Right renal cortex interstitium (tissue), 3 donors: ENCODE measurements at regions not wholly inside any gene's neighbourhood (a gene's known extent, or its start where the extent isn't known, plus 50 kb on each side); places are given as distances from the start of the nearest gene placed in this dataset.

Experiments used
- DNase-seq, 3 donors: peaks; one replicate each; pipeline ENCODE4 v3.0.0-alpha.2; 2013; ENCODE audit warnings: low read depth in 3 of 3, low spot score in 2 of 3

DNA sequence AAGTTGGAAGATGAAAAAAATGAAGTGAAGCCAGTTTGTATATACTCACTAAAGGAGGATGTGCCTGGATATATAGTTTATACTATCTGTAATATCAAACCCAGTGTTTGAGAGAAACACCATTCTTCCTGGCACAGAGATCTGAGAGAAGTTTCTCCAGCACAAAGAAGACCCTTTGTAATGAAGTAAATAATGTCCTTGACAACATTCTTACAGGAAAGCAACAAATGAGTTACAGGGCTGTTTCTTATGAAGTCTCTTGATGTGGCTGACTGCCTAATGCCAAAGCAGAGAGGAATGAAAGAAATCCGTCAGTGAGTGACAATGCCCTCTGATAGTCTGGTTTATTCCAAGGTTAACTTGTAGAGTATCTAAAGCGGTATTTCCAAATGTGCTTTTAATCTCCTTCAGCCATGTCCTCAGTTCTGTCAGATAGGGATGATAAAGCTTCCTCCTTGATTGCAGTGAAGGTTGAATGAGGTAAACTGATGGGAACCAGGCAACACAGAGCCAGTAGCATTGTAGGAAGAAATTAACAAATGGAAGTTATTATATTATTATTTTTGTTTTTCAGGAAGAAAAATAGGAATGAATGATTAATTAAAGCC, 123.1 kb upstream of the ZNF608 start:
- no peak for DNase-seq

DNA sequence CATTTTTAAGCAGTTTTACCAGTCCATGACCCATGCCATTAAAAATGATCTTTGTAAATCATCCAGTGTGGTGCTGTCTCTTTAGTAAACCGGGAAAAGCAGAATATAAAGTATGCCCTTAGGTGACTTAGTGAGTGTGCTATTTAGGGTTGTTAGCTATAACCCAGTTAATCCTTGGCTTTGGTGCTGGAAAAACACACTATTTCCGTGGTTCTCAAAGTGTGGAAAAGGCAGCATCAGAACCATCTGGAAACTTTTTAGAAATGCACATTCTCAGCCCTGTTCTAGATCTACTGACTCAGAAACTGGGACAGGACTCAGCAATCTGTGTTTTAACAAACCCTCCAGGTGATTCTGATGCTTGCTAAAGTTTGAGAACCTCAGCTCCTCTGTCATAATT, 123.6 kb upstream of the ZNF608 start:
- no peak for DNase-seq

GRCh38 chr5:124871303-124871702, 124.9 kb upstream of the ZNF608 start:
- no peak for DNase-seq

- DNase-seq, result no peak
Observed at GRCh38 chr5:124872086-124872485, 125.6 kb upstream of the ZNF608 start.

- DNase-seq, result no peak
Observed at GRCh38 chr5:124872615-124873014, 126.2 kb upstream of the ZNF608 start.

- no peak for DNase-seq
Observed at GRCh38 chr5:124873188-124873587, 126.7 kb upstream of the ZNF608 start.

GRCh38 chr5:124873713-124874112, 127.3 kb upstream of the ZNF608 start:
- no peak for DNase-seq

DNA sequence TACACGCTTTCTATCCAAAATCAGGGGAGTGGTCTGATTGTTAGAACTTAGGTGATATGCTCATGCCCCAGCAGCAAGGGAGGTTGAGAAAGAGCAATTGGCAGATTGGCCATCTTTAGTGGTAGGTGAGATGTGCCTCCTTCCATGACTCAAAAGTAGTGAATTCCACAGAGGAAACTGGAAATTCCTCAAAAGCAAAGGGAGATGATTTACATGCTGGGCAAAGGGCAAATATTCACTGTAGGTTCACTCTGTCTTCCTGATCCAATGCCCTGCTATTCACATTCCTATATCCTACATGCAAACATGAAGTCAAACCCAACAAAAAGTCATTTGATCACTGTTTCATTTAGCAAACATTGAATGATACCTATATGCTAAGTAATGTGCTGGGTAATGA, 130.1 kb upstream of the ZNF608 start:
- no peak for DNase-seq

DNA sequence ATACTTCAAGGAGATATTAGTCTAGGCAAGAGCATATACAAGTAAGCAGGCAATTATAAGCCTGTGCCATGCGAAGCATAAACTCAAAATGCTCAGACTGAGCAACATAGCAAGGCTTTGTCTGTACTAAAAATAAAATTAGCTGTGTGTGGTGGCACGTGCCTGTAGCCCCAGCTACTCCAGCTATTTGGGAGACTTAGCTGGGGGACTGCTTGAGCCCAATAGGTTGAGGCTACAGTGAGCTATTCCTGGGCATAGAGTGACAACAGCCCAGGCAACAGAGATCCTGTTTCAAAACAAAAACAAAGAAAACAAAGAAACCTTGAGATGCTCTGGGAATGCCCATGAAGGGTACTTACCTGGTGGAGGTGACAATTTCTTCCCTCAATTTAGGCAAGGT, 130.5 kb upstream of the ZNF608 start:
- no peak for DNase-seq

DNA sequence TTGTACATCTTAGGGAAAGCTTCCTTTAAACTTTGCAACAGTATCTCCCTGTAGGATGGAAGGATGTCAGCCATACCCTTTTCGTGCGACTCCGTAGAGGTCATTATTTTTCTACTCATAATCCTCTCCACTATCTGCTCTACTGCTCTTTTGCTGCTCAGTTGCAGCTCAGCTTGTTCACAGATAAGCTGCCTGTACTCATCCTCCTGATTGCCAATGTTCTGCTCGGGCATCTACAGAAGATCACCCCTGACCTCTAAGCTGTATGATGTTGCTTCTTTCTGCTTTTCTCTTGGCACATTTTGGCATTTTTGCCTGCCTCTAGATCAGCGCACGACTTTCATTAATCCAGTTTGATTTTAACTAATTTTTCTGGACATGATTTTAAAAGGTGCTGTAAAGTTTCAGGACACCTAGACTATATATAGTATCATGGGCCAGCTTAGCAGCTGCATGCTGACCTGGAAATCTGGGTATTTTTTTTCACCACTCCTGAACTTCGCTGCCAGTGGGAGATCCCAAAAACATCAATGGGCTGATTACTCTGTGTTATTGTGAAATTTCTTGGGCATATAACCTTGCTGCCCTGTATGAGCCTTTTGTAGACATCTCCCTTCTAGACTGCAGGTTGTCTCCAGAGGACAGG, 131.2 kb upstream of the ZNF608 start:
- no peak for DNase-seq

GRCh38 chr5:124878583-124879342, 132.3 kb upstream of the ZNF608 start:
- DNase-seq, result no peak

DNA sequence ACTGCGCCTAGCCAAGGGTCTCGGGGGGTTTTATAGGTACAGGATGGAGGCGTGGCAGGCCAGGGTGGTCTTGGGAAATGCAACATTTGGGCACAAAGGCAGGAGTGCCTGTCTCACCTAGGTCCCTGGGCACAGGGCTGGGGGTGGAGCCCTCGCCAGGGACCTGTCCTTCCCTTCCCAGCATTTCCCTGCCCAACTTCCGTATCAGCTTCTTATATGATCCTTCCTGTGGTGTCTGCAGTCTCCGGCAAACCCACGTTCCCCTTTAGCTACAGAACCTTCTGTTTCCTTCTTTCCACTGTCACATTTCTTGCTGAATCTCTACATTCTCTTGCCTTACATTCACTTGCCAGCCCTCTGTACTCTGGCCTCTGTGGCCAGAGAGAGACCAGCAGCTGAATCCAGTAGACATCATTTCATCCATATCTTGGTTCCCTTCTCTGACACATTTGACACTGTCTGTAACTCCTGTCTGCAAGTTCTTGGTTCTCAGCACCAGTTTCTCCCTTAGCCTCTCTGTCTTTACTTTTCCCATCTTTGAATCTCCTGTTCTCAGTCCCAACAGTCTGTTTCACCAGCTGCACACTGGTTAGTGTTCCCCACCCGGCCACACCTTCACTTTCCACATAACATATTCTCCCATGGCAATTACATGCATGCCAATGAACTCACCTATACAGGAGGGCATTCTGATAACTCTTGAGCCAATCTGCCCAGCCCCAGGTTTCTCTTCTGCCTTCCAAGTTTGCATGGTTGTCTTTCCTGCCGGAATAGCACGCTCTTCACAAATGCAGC, 134.7 kb upstream of the ZNF608 start:
- DNase-seq, result no peak

DNA sequence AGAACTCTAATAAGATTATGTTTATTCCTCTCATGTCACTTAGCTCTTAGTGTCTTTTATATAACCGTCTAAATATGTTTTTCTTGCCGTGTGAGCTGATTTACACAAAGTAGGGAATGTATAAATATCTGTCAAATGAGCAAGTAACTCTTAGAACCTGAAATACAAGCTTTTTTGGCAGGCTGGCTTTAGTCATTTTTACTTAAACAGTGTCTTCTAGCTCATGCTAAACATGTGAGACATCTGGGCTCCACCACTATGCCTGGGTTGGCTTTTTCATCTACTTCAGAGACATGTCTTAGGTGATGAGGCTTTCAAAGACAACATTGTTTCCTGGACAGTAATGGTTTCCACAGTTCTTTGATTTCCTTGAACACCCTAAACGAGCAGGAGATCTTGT, 137.2 kb upstream of the ZNF608 start:
- no peak for DNase-seq

DNA sequence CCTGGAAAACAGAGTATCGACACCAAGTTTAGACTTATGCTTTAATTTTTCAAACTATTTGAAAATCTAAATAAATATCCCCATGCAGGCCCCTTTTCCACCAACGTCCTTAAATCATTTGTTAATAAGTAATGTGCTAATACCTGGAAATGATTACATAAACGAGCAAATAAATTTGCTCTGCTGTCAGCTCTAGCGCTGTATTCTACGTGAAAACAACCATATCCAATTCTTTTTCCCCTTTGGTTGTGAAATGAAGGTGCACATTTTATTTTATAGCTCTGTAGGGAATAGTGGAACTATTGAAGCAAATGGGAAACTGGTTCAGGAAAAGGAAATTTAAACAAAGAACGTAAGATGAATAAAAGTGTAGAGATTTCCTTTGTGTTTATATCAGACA, 137.7 kb upstream of the ZNF608 start:
- no peak for DNase-seq

- no peak for DNase-seq
Observed at GRCh38 chr5:124885490-124885889, 139.1 kb upstream of the ZNF608 start.

DNA sequence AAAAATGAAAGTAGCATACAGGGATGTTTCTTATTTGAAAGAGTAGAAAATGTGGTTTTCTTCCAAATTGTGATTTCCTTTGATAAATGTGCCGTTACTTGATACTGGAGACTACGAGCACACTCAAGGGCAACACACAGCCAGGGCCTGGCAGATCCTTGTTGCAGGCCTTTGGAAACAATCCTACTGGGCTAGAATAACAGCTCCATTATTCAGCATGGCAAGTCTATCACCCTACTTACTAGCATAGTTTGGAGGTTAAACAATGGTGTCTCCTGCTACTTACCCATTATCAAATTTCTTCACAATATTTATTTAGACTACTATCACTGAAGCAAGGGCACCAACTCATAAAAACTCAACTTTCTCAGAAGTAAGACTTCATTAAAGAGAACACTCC, 140.8 kb upstream of the ZNF608 start:
- no peak for DNase-seq

GRCh38 chr5:124888050-124888506, 141.6 kb upstream of the ZNF608 start:
- DNase-seq, result no peak

DNA sequence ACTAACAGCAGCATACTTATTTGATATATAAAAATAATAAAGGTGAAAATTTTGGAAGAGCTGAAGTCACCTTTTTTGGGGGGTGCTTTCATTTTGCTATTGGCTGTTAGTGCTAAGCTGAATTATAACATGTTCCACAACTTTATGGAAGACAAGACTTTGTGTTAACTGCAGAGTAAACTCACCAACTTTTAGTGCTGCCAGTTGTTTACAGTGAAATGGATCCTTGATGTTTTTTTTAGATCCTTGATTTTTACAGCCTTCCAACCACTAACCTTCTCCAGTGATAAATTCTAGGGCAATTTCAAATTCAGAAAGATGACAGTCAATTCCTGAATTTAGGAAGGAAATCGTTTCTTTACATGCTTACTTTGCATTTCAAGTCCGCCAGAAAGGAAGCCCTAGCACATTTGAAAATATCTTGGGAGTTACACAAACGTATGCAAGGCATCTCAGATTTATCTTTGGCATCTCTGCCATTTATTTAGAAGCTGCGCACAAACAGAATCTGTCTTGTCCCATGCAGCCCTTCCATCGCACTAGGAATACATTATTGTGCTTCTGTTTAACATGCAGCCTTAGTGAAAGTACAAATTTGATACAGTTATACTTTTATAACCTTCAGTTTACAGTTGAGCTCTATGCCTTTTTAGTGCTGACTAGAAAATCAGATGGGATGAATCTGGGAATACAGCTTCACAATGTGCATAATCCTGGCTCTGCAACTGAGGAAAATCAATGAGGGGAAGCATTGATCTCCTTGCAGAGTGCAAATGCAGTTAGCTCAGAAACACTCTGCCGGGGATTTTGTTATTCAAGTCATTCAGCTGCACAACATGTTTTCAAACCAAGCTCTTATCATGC, 142.4 kb upstream of the ZNF608 start:
- no peak for DNase-seq

GRCh38 chr5:124889486-124889825, 143.0 kb upstream of the ZNF608 start:
- DNase-seq, result no peak

DNA sequence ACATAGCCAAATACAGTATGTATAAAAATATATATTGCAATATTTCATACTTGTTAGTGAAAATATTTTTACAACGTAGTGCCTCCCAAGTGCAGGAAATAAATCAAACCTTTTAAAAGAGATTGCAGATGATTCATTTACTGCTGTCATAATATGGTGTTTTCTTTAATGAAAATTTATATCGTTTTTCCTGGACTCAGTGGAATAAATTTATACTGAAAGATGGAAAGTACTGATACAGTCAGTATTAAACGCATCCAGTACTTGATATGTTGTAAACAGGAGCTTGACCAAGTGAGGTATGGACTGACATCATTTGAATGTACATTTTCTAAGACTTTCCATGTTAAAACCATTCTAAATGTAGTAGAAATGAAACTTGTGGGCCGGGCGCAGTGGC, 143.4 kb upstream of the ZNF608 start:
- DNase-seq, result no peak
